NCI-H82 (cell line): ENCODE measurements at regions not wholly inside any gene's neighbourhood (a gene's known extent, or its start where the extent isn't known, plus 50 kb on each side); places are given as distances from the start of the nearest gene placed in this dataset.
"Not testable (repeated sequence)": the region's sequence is repeated elsewhere in the genome, so short reads cannot be mapped to it uniquely, and the experiment has no call there.

Experiments used
- DNase-seq: peaks from one replicate; lab custom pipeline; 2025; lab: John Stamatoyannopoulos, UW

GRCh38 chr2:184203661-184204060 is 394.7 kb upstream of the ZNF804A start:
- peak; percentile 44 for DNase-seq

GRCh38 chr2:184205048-184205596 is 393.2 kb upstream of the ZNF804A start:
- no peak for DNase-seq

GRCh38 chr2:184206045-184206444 is 392.3 kb upstream of the ZNF804A start:
- no peak for DNase-seq

GRCh38 chr2:184210329-184210728 is 388.0 kb upstream of the ZNF804A start:
- peak; percentile 47 for DNase-seq

- no peak for DNase-seq
Measured at GRCh38 chr2:184215745-184216144, 382.6 kb upstream of the ZNF804A start.

- no peak for DNase-seq
Measured at GRCh38 chr2:184256611-184257010, 341.7 kb upstream of the ZNF804A start.

- DNase-seq, result no peak
Measured at GRCh38 chr2:184261331-184261730, 337.0 kb upstream of the ZNF804A start.

GRCh38 chr2:184261818-184262217 is 336.5 kb upstream of the ZNF804A start:
- DNase-seq, result no peak

GRCh38 chr2:184268900-184269477 is 329.3 kb upstream of the ZNF804A start:
- DNase-seq, result no peak

GRCh38 chr2:184270660-184271059 is 327.7 kb upstream of the ZNF804A start:
- DNase-seq, result no peak

GRCh38 chr2:184272056-184272455 is 326.3 kb upstream of the ZNF804A start:
- no peak for DNase-seq

GRCh38 chr2:184294831-184295230 is 303.5 kb upstream of the ZNF804A start:
- peak; percentile 51 for DNase-seq

GRCh38 chr2:184297085-184297484 is 301.2 kb upstream of the ZNF804A start:
- no peak for DNase-seq

- DNase-seq, result no peak
Measured at GRCh38 chr2:184302506-184302905, 295.8 kb upstream of the ZNF804A start.

- DNase-seq, result no peak
Measured at GRCh38 chr2:184304006-184304405, 294.3 kb upstream of the ZNF804A start.

- DNase-seq, result no peak
Measured at GRCh38 chr2:184305105-184305504, 293.2 kb upstream of the ZNF804A start.

GRCh38 chr2:184308706-184309105 is 289.6 kb upstream of the ZNF804A start:
- no peak for DNase-seq

- no peak for DNase-seq
Measured at GRCh38 chr2:184312970-184313369, 285.4 kb upstream of the ZNF804A start.

GRCh38 chr2:184314829-184315228 is 283.5 kb upstream of the ZNF804A start:
- DNase-seq, result no peak

GRCh38 chr2:184316921-184317320 is 281.4 kb upstream of the ZNF804A start:
- DNase-seq, result no peak

GRCh38 chr2:184322615-184323014 is 275.7 kb upstream of the ZNF804A start:
- DNase-seq, result no peak

- no peak for DNase-seq
Measured at GRCh38 chr2:184326066-184326465, 272.3 kb upstream of the ZNF804A start.

- not testable (repeated sequence) for DNase-seq
Measured at GRCh38 chr2:184327805-184328204, 270.5 kb upstream of the ZNF804A start.

GRCh38 chr2:184330561-184330960 is 267.8 kb upstream of the ZNF804A start:
- not testable (repeated sequence) for DNase-seq
